Stimulated activated CD8-positive, alpha-beta memory T cell treated with anti-CD3 and anti-CD28 coated beads, Interleukin-2, amount 100 ng/mL, for 48 hours (primary cell): ENCODE measurements at regions not wholly inside any gene's neighbourhood (a gene's known extent, or its start where the extent isn't known, plus 50 kb on each side); places are given as distances from the start of the nearest gene placed in this dataset.
A peak's percentile ranks its signal among the peaks of the same experiment; 100 is the strongest.
"Not testable (repeated sequence)": the region's sequence is repeated elsewhere in the genome, so short reads cannot be mapped to it uniquely, and the experiment has no call there.

Source experiments
- DNase-seq, 2 donors: peaks; one replicate each; pipeline ENCODE4 v3.0.0-alpha.2; 2020; ENCODE audit warnings: low read depth in 2 of 2

- DNase-seq = not testable (repeated sequence)
These were observed 220.0 kb downstream of the SYK start for GRCh38 chr9:91021656-91022055.

GRCh38 chr9:91023741-91024140 lies 222.1 kb downstream of the SYK start:
- no peak for DNase-seq

GRCh38 chr9:91024841-91025240 lies 223.2 kb downstream of the SYK start:
- no peak for DNase-seq

GRCh38 chr9:91025856-91026255 lies 224.2 kb downstream of the SYK start:
- no peak for DNase-seq

GRCh38 chr9:91026266-91026665 lies 224.6 kb downstream of the SYK start:
- DNase-seq = no peak

GRCh38 chr9:91027005-91027404 lies 225.4 kb downstream of the SYK start:
- no peak for DNase-seq

GRCh38 chr9:91028166-91028827 lies 226.7 kb downstream of the SYK start:
- no peak for DNase-seq

GRCh38 chr9:91029650-91030361 lies 228.2 kb downstream of the SYK start:
- no peak for DNase-seq

GRCh38 chr9:91032121-91032531 lies 230.5 kb downstream of the SYK start:
- DNase-seq = no peak

- DNase-seq = no peak
These were observed 231.7 kb downstream of the SYK start for GRCh38 chr9:91033270-91033669.

GRCh38 chr9:91033797-91034196 lies 232.2 kb downstream of the SYK start:
- peak; percentile 43 to 72 for DNase-seq

- no peak for DNase-seq
These were observed 232.9 kb downstream of the SYK start for GRCh38 chr9:91034521-91034920.

- no peak for DNase-seq
These were observed 233.6 kb downstream of the SYK start for GRCh38 chr9:91034976-91035824.

- no peak for DNase-seq
These were observed 234.2 kb downstream of the SYK start for GRCh38 chr9:91035825-91036208.

GRCh38 chr9:91036356-91036755 lies 234.7 kb downstream of the SYK start:
- no peak for DNase-seq

- DNase-seq = peak; percentile 56 to 62
These were observed 235.3 kb downstream of the SYK start for GRCh38 chr9:91036826-91037510.

- no peak for DNase-seq
These were observed 236.2 kb downstream of the SYK start for GRCh38 chr9:91037511-91038482.

GRCh38 chr9:91038483-91039124 lies 237.0 kb downstream of the SYK start:
- no peak for DNase-seq

- no peak for DNase-seq
These were observed 237.7 kb downstream of the SYK start for GRCh38 chr9:91039125-91039834.

- no peak for DNase-seq
These were observed 238.2 kb downstream of the SYK start for GRCh38 chr9:91039835-91040140.
